ENCODE measurements at regions not wholly inside any gene's neighbourhood (a gene's known extent, or its start where the extent isn't known, plus 50 kb on each side); places are given as distances from the start of the nearest gene placed in this dataset.

DNA sequence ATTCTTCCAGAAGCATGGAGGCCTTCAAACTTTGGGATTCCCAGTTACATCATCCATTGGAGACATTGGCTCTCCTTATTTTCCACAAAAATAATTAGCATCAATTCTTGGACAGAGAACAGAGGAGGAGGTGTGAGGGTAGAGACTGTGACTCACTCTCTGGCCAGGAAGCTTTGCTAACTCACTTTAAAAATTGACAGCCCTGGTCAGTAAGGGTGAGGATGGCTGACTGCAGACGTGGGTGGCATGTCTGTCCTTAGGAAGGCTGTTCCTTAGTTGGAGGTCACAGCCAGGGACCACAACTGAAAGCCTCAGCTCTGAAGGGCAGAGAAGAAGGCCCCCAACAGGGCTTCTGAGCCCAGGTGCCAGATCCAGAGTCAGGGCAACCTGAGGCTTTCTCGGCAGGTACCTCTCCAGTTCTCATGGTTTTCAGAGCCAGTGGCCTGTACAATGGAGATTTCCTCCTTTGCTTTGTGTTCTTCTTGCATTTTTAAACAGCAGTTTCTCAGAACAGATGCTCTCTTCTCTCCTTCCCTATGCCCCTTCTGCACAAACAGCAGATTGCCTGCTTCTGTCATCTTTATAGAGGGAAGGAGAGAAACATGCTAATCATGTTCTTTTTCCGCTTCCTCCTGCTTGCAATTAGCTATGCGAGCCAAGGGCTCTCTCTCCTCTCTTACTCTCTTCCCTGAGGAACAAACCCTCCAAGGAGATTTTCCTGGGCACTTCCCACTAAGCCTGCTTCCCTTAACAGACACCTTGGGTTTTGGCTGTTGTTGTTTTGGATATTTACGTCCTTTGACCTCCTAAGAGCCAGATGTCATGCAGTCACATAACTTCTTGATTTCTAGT lies 92.5 kb upstream of the ZNF366 start:
- TF ChIP-seq, protein P1, sequence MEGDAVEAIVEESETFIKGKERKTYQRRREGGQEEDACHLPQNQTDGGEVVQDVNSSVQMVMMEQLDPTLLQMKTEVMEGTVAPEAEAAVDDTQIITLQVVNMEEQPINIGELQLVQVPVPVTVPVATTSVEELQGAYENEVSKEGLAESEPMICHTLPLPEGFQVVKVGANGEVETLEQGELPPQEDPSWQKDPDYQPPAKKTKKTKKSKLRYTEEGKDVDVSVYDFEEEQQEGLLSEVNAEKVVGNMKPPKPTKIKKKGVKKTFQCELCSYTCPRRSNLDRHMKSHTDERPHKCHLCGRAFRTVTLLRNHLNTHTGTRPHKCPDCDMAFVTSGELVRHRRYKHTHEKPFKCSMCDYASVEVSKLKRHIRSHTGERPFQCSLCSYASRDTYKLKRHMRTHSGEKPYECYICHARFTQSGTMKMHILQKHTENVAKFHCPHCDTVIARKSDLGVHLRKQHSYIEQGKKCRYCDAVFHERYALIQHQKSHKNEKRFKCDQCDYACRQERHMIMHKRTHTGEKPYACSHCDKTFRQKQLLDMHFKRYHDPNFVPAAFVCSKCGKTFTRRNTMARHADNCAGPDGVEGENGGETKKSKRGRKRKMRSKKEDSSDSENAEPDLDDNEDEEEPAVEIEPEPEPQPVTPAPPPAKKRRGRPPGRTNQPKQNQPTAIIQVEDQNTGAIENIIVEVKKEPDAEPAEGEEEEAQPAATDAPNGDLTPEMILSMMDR (conservative IDR thresholded peaks at IDR 0.05; ENCODE audit: low read depth, low read length) = no peak

GRCh38 chr5:72599065-72599433 lies 91.8 kb upstream of the ZNF366 start:
- Histone ChIP-seq H3K4me2 (no peak overlapping the region), H3K4me1 (ENCODE audit: low read depth, poor library complexity, severe bottlenecking) (no peaks in the 10 kb centered on the region), H4K20me1 (ENCODE audit: insufficient read depth) (no peaks in the 10 kb centered on the region), H3K9ac (no peak overlapping the region), H3K4me3 (IDR thresholded peaks at IDR 0.05; ENCODE audit: insufficient read depth, low read depth, low read length) (no peak overlapping the region), H3K27me3 (ENCODE audit: insufficient read depth, low read depth) (no peaks in the 10 kb centered on the region), H2AFZ (ENCODE audit: low read depth) (no peak overlapping the region), H3K36me3 (ENCODE audit: insufficient read depth) (no peaks in the 10 kb centered on the region), H3K27ac (no peak overlapping the region), H3K79me2 (ENCODE audit: insufficient read depth, low read depth) (no peaks in the 10 kb centered on the region)
- TF ChIP-seq, protein P1 (conservative IDR thresholded peaks at IDR 0.05; ENCODE audit: low read depth, low read length) = no peak

More for the DNA sequence above, 92.5 kb upstream of the ZNF366 start:
- Histone ChIP-seq H2AFZ (ENCODE audit: low read depth) (no peak overlapping the region), H3K4me3 (IDR thresholded peaks at IDR 0.05; ENCODE audit: insufficient read depth, low read depth, low read length) (no peak overlapping the region), H3K9ac (no peak overlapping the region), H3K4me2 (no peak overlapping the region), H3K27me3 (ENCODE audit: insufficient read depth, low read depth) (no peaks in the 10 kb centered on the region), H3K4me1 (ENCODE audit: low read depth, poor library complexity, severe bottlenecking) (no peaks in the 10 kb centered on the region), H3K27ac (no peak overlapping the region), H4K20me1 (ENCODE audit: insufficient read depth) (no peaks in the 10 kb centered on the region), H3K79me2 (ENCODE audit: insufficient read depth, low read depth) (no peaks in the 10 kb centered on the region), H3K36me3 (ENCODE audit: insufficient read depth) (no peaks in the 10 kb centered on the region)

DNA sequence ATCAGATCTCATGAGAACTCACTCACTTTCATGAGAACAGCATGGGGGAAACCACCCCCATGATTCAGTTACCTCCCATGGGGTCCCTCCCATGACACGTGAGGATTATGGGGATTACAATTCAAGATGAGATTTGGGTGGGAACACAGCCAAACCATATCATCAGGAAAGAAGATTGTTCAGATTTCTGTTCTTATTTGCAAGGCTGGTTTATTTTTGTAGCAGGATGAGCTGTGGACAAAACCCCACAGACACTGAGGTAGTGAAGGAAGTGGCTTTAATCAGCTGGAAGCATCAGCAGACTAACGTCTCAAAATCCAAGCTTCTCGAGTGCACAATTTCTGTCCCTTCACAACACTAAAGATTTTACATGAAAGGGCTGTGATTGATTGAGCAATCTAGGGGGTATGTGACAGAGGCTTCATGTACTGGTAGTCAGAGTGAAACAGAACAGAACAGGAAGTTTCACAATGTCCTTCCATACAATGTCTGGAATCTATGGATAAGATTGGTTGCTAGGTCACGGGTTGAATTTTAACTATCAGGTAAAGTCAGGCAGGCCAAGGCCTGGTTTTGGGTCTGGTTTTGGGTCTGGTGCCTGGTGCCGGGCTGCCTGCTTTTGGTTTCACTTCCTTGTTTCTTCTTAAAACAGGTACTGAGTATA lies 91.3 kb upstream of the ZNF366 start:
- Histone ChIP-seq H3K27me3 (ENCODE audit: insufficient read depth, low read depth) (no peaks in the 10 kb centered on the region), H3K27ac (no peak overlapping the region), H4K20me1 (ENCODE audit: insufficient read depth) (no peaks in the 10 kb centered on the region), H3K36me3 (ENCODE audit: insufficient read depth) (no peaks in the 10 kb centered on the region), H3K4me1 (ENCODE audit: low read depth, poor library complexity, severe bottlenecking) (no peaks in the 10 kb centered on the region), H3K9ac (no peak overlapping the region), H3K4me3 (IDR thresholded peaks at IDR 0.05; ENCODE audit: insufficient read depth, low read depth, low read length) (no peak overlapping the region), H2AFZ (ENCODE audit: low read depth) (no peak overlapping the region), H3K4me2 (no peak overlapping the region), H3K79me2 (ENCODE audit: insufficient read depth, low read depth) (no peaks in the 10 kb centered on the region)
- TF ChIP-seq, protein P1 (conservative IDR thresholded peaks at IDR 0.05; ENCODE audit: low read depth, low read length) = no peak

- H4K20me1 ChIP-seq (ENCODE audit: insufficient read depth) = no peaks in the 10 kb centered on the region
- TF ChIP-seq, protein P1 (conservative IDR thresholded peaks at IDR 0.05; ENCODE audit: low read depth, low read length) = no peak
- H3K36me3 ChIP-seq (ENCODE audit: insufficient read depth) = no peaks in the 10 kb centered on the region
- no peak overlapping the region for H3K4me2 ChIP-seq
- no peak overlapping the region for H3K4me3 ChIP-seq (IDR thresholded peaks at IDR 0.05; ENCODE audit: insufficient read depth, low read depth, low read length)
- no peaks in the 10 kb centered on the region for H3K27me3 ChIP-seq (ENCODE audit: insufficient read depth, low read depth)
- no peaks in the 10 kb centered on the region for H3K4me1 ChIP-seq (ENCODE audit: low read depth, poor library complexity, severe bottlenecking)
- H3K27ac ChIP-seq = no peak overlapping the region
- no peak overlapping the region for H2AFZ ChIP-seq (ENCODE audit: low read depth)
- H3K79me2 ChIP-seq (ENCODE audit: insufficient read depth, low read depth) = no peaks in the 10 kb centered on the region
- no peak overlapping the region for H3K9ac ChIP-seq
These were observed 90.3 kb upstream of the ZNF366 start for GRCh38 chr5:72597456-72597948.
